ENCODE measurements at regions not wholly inside any gene's neighbourhood (a gene's known extent, or its start where the extent isn't known, plus 50 kb on each side); places are given as distances from the start of the nearest gene placed in this dataset.

DNA sequence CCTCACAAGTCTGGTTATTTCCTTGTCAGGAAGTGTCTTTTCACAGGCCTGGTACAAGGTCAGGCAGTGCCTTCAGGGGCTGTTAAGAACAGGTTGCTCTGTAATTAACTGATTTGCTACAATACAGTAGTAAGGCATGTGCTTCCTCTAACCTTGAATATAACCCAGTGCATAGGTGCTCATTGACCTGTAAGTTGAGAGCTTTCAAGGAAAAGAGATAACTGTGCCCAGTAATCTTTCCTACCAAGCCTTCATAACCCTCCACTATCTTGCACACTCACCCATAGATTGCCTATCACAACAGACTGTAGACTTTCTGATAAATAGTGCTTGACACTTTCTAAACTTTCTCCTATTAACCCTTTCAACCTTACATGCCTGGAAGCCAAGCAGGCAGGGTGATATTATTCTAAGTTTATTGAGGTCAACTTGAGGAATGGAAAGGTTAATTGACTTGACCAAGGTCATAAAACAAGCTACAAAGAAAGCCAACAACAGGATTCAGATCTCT, 148.1 kb downstream of the PPARGC1A start:
- no peaks in the 10 kb centered on the region for H3K36me3 Mint-ChIP-seq (ENCODE audit: low read depth)
- H3K27me3 Mint-ChIP-seq: no peaks in the 10 kb centered on the region
- H3K27ac Mint-ChIP-seq: no peak overlapping the region
- no peaks in the 10 kb centered on the region for H3K4me1 Mint-ChIP-seq (ENCODE audit: low read depth)
- no peak overlapping the region for H3K4me3 Mint-ChIP-seq
- peaks cover 8% of the 10 kb centered on the region for H3K9me3 Mint-ChIP-seq

DNA sequence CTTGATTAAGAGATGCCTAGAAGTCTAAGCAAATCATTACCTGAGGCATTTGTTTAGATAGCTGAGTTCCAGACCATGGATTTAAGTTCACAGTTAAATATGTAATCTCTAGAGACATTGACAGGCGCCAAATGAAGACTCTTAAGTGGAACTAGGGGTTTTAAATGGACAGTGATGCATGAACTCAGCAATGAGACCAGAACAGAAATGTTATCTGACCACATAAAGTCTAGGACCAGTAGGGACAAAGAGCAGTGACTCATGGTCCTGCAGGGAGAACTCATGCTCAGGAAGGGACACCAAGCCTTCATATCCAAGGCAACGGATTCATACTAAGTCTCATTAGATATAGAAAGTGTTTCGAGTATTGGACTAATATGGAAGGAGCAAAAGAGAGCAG, 152.3 kb downstream of the PPARGC1A start:
- no peaks in the 10 kb centered on the region for H3K36me3 Mint-ChIP-seq (ENCODE audit: low read depth)
- no peak overlapping the region for H3K4me3 Mint-ChIP-seq
- no peaks in the 10 kb centered on the region for H3K27me3 Mint-ChIP-seq
- H3K4me1 Mint-ChIP-seq (ENCODE audit: low read depth): no peaks in the 10 kb centered on the region
- H3K9me3 Mint-ChIP-seq: peaks cover 8% of the 10 kb centered on the region
- no peak overlapping the region for H3K27ac Mint-ChIP-seq

DNA sequence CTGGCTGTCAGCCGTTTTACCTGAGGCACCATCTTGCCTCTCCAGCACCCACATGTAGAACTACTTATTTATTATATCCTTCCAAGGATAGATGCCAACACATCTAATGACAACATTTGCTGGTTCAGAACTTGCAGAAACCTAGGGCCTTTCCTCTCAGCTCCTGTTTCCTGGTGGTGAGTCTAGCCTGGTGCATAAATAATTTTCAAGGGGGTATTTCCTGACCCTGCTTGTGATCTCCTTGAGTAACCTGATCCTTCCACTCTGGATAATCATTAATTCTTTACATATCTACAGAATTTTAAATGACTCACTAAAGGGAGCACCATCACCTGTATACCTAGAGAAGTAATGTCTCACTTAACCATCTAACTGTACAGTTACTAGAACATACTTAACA, 153.4 kb downstream of the PPARGC1A start:
- Mint-ChIP-seq H3K9me3 (peaks cover 8% of the 10 kb centered on the region), H3K36me3 (ENCODE audit: low read depth) (no peaks in the 10 kb centered on the region), H3K4me1 (ENCODE audit: low read depth) (no peaks in the 10 kb centered on the region), H3K4me3 (no peak overlapping the region), H3K27ac (no peak overlapping the region), H3K27me3 (no peaks in the 10 kb centered on the region)

DNA sequence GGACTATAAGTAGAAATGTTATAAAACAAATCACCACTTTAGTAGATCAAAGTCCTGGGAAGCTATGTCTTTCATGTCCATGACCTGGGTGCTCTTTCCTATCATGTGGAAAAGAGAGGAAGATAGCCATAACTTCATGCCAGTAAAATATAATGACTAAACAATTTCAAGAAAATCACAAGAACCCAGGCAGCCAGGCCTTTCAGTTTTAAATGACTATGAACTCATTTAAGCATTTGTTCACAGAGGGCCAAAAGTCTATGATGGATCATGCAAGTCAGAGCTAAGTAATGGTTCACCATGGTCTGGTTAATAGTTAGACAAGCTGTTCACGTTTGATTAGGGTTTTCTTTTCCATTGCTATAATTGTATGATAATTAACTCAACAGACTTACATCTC, 155.8 kb downstream of the PPARGC1A start:
- no peak overlapping the region for H3K27ac Mint-ChIP-seq
- H3K36me3 Mint-ChIP-seq (ENCODE audit: low read depth): no peaks in the 10 kb centered on the region
- H3K4me1 Mint-ChIP-seq (ENCODE audit: low read depth): no peaks in the 10 kb centered on the region
- H3K9me3 Mint-ChIP-seq: no peaks in the 10 kb centered on the region
- no peak overlapping the region for H3K4me3 Mint-ChIP-seq
- H3K27me3 Mint-ChIP-seq: no peaks in the 10 kb centered on the region

DNA sequence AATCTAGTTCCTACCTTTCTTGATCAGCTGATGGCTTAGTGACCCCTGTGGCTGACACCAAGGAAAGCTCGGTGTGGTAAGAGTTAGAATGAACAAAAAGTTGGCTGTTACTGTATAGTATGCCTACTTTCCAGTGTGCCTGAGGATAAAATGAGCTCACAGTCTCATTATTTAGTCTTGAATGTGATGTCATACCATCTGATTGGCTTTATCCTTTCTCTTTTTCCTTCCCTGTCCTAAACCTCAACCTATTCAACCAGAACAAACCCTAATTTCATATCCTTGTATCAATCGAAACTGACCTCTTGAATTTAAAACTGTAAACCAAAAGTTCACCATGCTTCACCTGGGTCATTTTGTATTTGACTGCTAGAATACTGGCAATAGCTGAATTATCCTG, 156.4 kb downstream of the PPARGC1A start:
- H3K36me3 Mint-ChIP-seq (ENCODE audit: low read depth): no peaks in the 10 kb centered on the region
- no peak overlapping the region for H3K27ac Mint-ChIP-seq
- no peaks in the 10 kb centered on the region for H3K9me3 Mint-ChIP-seq
- no peaks in the 10 kb centered on the region for H3K27me3 Mint-ChIP-seq
- H3K4me1 Mint-ChIP-seq (ENCODE audit: low read depth): no peaks in the 10 kb centered on the region
- no peak overlapping the region for H3K4me3 Mint-ChIP-seq

DNA sequence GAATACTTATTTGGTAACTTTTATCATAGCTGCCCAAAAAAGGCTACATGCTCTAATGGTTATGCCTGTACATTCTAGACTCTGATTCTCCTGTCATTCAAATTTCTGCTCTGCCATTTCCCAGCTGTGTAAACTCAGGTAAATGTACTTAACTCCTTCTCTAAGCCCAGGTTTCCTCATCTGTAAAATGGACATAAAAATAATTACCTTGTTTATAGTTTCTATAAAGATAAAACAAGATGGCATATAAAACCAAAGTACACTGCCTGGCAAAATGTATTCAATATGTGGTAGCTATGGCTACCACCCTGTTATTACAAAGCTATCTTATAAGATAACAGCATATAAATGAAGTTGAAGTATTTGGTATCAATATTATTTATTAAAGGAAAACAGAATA, 158.8 kb downstream of the PPARGC1A start:
- H3K4me1 Mint-ChIP-seq (ENCODE audit: low read depth): no peaks in the 10 kb centered on the region
- no peaks in the 10 kb centered on the region for H3K36me3 Mint-ChIP-seq (ENCODE audit: low read depth)
- H3K9me3 Mint-ChIP-seq: no peaks in the 10 kb centered on the region

DNA sequence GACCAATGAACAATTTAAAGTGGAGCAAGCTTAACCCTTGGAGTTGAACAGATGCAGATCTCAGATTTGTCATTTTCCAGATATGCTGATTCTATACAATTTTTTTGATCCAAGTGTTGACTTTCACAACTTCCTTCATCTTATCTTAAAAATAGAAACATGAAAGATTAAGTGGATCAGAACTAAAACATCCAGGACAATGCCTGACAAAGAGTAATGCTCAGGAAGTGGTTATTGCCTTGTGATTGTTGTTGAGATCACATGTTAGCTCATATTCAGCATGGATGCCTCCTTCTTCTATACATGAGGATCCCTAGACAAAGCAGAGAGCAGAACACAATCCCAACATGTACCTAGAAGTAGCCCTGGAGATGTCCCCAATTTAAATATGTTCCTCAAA, 160.9 kb downstream of the PPARGC1A start:
- H3K9me3 Mint-ChIP-seq: no peaks in the 10 kb centered on the region
- H3K36me3 Mint-ChIP-seq (ENCODE audit: low read depth): no peaks in the 10 kb centered on the region
- no peak overlapping the region for H3K4me3 Mint-ChIP-seq
- H3K4me1 Mint-ChIP-seq (ENCODE audit: low read depth): no peaks in the 10 kb centered on the region
- no peak overlapping the region for H3K27ac Mint-ChIP-seq
- no peaks in the 10 kb centered on the region for H3K27me3 Mint-ChIP-seq

More for the DNA sequence above, 158.8 kb downstream of the PPARGC1A start:
- no peak overlapping the region for H3K4me3 Mint-ChIP-seq
- no peak overlapping the region for H3K27ac Mint-ChIP-seq
- H3K27me3 Mint-ChIP-seq: no peaks in the 10 kb centered on the region

DNA sequence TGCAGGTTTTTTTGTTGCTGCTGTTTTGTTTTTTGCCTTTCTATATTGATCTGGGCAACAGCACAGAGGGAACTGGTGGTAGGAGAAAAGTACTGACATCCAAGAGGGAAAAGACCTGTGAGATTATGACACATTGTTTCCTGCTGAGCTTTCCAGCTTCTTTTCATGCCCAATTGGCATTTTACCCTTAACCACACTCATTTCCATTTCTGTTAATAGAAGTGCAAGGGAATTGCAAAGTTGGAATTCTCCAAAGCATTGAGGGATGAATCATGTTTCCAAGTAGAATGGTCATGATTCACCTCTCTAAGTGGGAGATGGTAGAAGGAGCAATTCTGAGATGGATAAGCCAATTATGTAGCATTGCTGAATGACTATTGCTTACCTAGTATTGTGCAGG, 161.5 kb downstream of the PPARGC1A start:
- Mint-ChIP-seq H3K36me3 (ENCODE audit: low read depth) (no peaks in the 10 kb centered on the region), H3K27me3 (no peaks in the 10 kb centered on the region), H3K4me3 (no peak overlapping the region), H3K9me3 (no peaks in the 10 kb centered on the region), H3K27ac (no peak overlapping the region), H3K4me1 (ENCODE audit: low read depth) (no peaks in the 10 kb centered on the region)

DNA sequence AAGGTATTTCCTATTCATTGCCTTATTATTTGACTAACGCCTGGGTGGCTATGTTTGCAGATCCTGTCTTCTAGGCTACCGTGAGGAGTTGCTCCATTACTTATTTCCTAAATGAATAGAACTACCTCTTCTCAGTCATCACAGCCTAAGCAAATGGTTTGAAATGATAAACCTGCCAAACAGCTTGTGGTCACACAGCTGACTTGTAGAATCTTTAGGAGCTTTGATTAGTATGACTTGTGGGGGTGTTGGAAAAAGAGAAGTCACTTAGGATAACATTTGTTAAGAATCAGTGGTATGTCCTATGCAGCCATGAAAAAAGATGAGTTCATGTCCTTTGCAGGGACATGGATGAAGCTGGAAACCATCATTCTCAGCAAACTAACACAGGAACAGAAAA, 169.3 kb downstream of the PPARGC1A start:
- no peaks in the 10 kb centered on the region for H3K27me3 Mint-ChIP-seq

DNA sequence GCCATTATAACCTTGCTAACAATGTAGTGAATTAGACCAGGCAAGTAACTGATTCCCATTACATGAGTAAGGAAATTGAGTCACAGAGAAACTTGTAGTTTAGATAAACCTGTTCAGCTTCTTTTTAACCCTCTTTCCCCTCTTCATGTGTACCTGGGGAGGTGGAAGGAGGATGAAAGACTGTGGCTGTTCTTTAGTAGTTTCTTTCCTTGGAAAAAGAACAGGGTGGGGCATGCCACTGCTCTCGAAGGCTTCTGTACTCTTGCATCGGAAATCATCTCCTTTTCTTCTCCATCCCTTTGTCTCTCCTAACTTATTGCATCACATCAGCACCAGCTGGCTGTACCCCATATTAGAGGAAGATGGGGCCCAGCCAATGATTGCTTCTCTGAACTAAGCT, 171.4 kb downstream of the PPARGC1A start:
- Mint-ChIP-seq H3K27me3 (no peaks in the 10 kb centered on the region), H3K27ac (no peak overlapping the region), H3K9me3 (peaks cover 4% of the 10 kb centered on the region), H3K36me3 (ENCODE audit: low read depth) (no peaks in the 10 kb centered on the region), H3K4me1 (ENCODE audit: low read depth) (no peaks in the 10 kb centered on the region), H3K4me3 (no peak overlapping the region)

More for the DNA sequence above, 169.3 kb downstream of the PPARGC1A start:
- Mint-ChIP-seq H3K4me3 (no peak overlapping the region), H3K36me3 (ENCODE audit: low read depth) (no peaks in the 10 kb centered on the region), H3K4me1 (ENCODE audit: low read depth) (no peaks in the 10 kb centered on the region), H3K9me3 (peaks cover 4% of the 10 kb centered on the region), H3K27ac (no peak overlapping the region)

DNA sequence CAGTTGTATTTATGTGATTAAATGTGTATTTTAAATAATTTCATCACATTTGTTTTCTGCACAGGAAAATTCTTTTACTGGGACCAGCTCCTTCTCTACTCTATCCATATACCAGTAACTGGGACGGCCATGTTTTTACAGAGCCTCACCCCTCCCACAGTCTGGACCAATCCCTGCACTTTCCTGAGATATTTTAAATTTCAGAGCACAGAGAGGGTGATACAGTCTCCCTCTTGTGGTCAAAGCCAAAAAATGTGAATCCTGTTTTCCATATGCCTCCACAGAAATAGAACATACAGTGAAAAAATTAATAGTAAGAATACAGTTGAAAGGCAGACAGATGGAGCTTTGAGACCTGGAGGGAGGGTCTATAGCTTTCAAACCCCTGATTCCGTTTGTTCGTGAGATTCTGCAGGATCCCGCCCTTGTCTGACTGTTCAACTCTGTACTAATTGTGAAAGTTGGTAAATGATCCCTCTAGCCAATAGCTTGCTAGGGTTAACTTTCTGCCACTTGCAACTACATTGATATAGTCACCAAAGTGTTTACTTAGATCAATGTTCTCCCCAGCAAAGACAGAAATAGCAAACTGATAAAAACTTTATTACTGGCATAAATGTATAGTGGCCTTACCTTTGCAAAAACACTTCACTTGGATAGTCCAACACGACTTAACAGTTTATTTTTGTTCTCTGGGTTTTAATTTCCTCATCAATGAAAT, 172.2 kb downstream of the PPARGC1A start:
- Mint-ChIP-seq H3K9me3 (peaks cover 4% of the 10 kb centered on the region), H3K27ac (no peak overlapping the region), H3K4me1 (ENCODE audit: low read depth) (no peaks in the 10 kb centered on the region), H3K36me3 (ENCODE audit: low read depth) (no peaks in the 10 kb centered on the region), H3K27me3 (no peaks in the 10 kb centered on the region), H3K4me3 (no peak overlapping the region)

DNA sequence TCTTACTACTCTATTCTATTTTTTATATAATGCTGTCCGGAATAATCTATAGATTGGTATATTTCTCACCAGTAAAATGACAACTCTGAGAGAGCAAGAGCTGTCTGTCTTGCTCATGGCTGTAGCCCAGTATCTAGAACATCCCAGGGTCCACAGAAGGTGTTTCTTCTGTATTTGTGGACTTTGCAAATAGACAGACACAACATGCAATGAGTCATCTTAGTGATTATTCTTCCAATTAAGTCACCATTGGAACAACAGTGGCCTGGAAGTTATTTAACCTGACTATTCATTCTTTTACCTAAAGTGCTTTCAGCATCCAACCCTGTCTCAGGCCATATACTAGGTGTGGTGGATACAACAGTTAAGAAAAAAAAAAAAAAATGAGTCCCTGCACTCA, 179.5 kb downstream of the PPARGC1A start:
- Mint-ChIP-seq H3K9me3 (no peaks in the 10 kb centered on the region), H3K27me3 (no peaks in the 10 kb centered on the region), H3K4me1 (ENCODE audit: low read depth) (no peaks in the 10 kb centered on the region), H3K4me3 (no peak overlapping the region), H3K27ac (no peak overlapping the region), H3K36me3 (ENCODE audit: low read depth) (no peaks in the 10 kb centered on the region)

DNA sequence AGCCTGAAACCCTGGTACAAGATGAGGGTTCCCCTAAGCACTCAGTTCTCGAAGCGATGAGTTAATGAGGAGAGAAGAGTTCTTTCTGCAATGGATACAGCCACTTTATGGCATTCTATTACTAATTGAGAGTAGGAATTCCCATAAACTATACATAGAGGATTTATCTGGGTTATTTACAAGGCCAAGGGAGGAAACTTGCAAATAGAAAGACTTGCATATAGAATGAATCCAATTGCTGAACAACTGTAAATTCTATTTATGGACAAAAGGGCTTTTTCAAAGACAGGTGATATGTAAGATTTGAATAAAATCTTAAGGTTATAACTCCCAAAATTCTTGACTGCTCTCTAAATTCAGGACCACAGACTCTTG, 182.2 kb downstream of the PPARGC1A start:
- no peaks in the 10 kb centered on the region for H3K27me3 Mint-ChIP-seq
- H3K9me3 Mint-ChIP-seq: no peaks in the 10 kb centered on the region
- H3K27ac Mint-ChIP-seq: no peak overlapping the region
- H3K4me1 Mint-ChIP-seq (ENCODE audit: low read depth): no peaks in the 10 kb centered on the region
- H3K4me3 Mint-ChIP-seq: no peak overlapping the region
- H3K36me3 Mint-ChIP-seq (ENCODE audit: low read depth): no peaks in the 10 kb centered on the region

DNA sequence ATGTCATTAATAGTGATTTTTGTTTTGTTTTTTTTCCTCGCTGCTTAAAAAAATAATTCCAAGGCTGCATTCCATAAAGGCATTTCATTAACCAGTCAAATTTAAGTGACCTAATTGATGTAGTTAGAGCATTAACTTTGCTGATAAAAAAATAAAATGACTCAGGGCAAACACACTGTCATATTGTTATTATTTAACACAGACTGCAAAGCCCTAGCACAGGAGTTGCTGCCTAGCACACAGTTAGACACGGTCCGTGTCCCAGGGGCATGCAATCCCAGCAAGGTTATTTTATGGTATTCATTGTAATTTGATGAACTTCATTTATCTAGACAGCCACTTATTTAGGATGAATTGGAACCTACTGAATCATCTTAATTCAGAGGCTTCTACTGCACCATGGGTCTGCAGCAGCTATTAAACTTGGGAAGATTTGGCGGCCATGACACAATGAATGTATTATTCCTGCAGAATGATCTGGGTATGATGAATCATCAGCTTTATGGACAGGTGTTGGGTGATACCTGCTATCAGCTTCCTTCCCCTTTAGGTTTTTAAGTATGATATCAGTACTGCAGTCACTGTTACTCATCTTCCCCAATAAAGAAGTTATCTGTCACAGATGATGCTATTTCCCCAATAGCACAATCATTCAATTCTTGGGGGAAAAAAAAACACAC, 182.7 kb downstream of the PPARGC1A start:
- H3K27me3 Mint-ChIP-seq: no peaks in the 10 kb centered on the region
- no peaks in the 10 kb centered on the region for H3K36me3 Mint-ChIP-seq (ENCODE audit: low read depth)
- H3K4me1 Mint-ChIP-seq (ENCODE audit: low read depth): no peaks in the 10 kb centered on the region
- H3K27ac Mint-ChIP-seq: no peak overlapping the region
- no peaks in the 10 kb centered on the region for H3K9me3 Mint-ChIP-seq
- H3K4me3 Mint-ChIP-seq: no peak overlapping the region

DNA sequence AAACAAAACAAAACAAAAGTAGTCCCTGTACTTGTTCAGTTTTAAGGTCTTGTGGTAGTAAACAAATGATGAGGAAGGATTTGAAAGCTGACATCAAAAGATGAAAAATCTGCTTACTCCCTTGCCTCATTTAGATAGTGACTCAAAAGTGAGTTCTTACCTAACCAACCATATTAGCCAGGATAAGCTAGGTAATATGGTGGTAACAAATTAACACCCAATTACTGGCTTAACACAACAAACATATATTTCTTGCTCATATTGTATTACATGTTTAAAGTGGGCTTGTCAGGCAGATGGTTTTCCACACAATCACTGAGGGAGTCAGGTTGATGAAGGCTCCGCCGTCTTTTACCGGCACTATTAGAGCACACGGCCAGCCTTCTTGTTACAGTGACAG, 189.7 kb downstream of the PPARGC1A start:
- Mint-ChIP-seq H3K27me3 (no peaks in the 10 kb centered on the region), H3K27ac (no peak overlapping the region), H3K9me3 (peaks cover 4% of the 10 kb centered on the region), H3K4me3 (no peak overlapping the region), H3K36me3 (ENCODE audit: low read depth) (no peaks in the 10 kb centered on the region), H3K4me1 (ENCODE audit: low read depth) (no peaks in the 10 kb centered on the region)

DNA sequence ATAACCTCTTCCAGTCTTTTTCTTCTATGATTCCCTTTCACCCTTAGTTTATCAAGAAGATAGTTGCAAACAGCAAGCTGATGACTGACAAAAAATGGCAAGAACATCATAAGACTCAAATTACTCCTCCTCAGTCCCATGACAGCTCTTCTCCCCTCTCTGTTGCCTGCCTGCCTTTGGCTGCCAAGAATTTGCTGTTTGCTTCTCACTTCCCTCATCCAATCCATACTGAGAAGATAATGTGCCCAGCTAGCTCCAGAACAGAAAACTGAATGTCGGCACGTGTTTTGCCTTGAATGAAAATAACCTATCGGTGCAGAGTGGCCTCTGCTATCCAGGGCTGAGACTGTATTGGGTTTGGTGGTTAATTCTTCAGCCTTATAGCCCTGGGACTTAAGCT, 192.1 kb downstream of the PPARGC1A start:
- no peak overlapping the region for H3K4me3 Mint-ChIP-seq
- H3K9me3 Mint-ChIP-seq: peaks cover 4% of the 10 kb centered on the region
- H3K36me3 Mint-ChIP-seq (ENCODE audit: low read depth): no peaks in the 10 kb centered on the region
- no peaks in the 10 kb centered on the region for H3K27me3 Mint-ChIP-seq
- H3K4me1 Mint-ChIP-seq (ENCODE audit: low read depth): no peaks in the 10 kb centered on the region
- H3K27ac Mint-ChIP-seq: no peak overlapping the region

Measured in stimulated activated naive CD8-positive, alpha-beta T cell treated with anti-CD3 and anti-CD28 coated beads, Interleukin-15, Interleukin-2, amounts not matched to agents 100 ng/mL and 50 ng/mL, for 24 hours (primary cell).